Stomach smooth muscle (tissue), 2 donors: ENCODE measurements at regions not wholly inside any gene's neighbourhood (a gene's known extent, or its start where the extent isn't known, plus 50 kb on each side); places are given as distances from the start of the nearest gene placed in this dataset.

Experiments
- H3K27ac ChIP-seq: one replicate; pipeline ENCODE4 v1.7.0; 2013; ENCODE audit warnings: mild to moderate bottlenecking, low read length, inconsistent platforms
- H3K27me3 ChIP-seq, 2 donors: one replicate each; pipeline ENCODE4 v1.7.0; 2013; ENCODE audit warnings: low read length in 2 of 2; ENCODE audit not compliant: insufficient read depth in 2 of 2, control insufficient read depth in 1 of 2
- H3K36me3 ChIP-seq, 2 donors: one replicate each; pipeline ENCODE4 v1.7.0; 2013; ENCODE audit warnings: low read length in 2 of 2; ENCODE audit not compliant: control insufficient read depth in 2 of 2, insufficient read depth in 2 of 2
- H3K4me1 ChIP-seq: one replicate; pipeline ENCODE4 v1.7.0; 2013; ENCODE audit warnings: low read length; ENCODE audit not compliant: control insufficient read depth, insufficient read depth
- H3K4me3 ChIP-seq, 2 donors: one replicate each; pipeline ENCODE4 v1.7.0; 2013; ENCODE audit warnings: low read length in 2 of 2
- H3K9ac ChIP-seq, 2 donors: one replicate each; pipeline ENCODE4 v1.7.0; 2013; ENCODE audit warnings: low read length in 2 of 2, mild to moderate bottlenecking in 1 of 2
- H3K9me3 ChIP-seq, 2 donors: one replicate each; pipeline ENCODE4 v1.7.0; 2013; ENCODE audit warnings: low read length in 2 of 2; ENCODE audit not compliant: control insufficient read depth in 2 of 2
- donor health status: healthy.
- donor health status: Pancreatic carcinoma.

- H3K9me3 ChIP-seq: no peaks in the 10 kb centered on the region
- H3K36me3 ChIP-seq: no peaks in the 10 kb centered on the region
- H3K4me3 ChIP-seq: no peak overlapping the region
- no peak overlapping the region for H3K9ac ChIP-seq
- H3K27ac ChIP-seq: no peak overlapping the region
- no peaks in the 10 kb centered on the region for H3K4me1 ChIP-seq
- no peaks in the 10 kb centered on the region for H3K27me3 ChIP-seq
Measured at GRCh38 chr4:35965300-35965699, 279.0 kb downstream of the ARAP2 start.

- H3K36me3 ChIP-seq: no peaks in the 10 kb centered on the region
- no peak overlapping the region for H3K27ac ChIP-seq
- H3K9me3 ChIP-seq: no peaks in the 10 kb centered on the region
- H3K27me3 ChIP-seq: no peaks in the 10 kb centered on the region
- no peaks in the 10 kb centered on the region for H3K4me1 ChIP-seq
- no peak overlapping the region for H3K9ac ChIP-seq
- H3K4me3 ChIP-seq: no peak overlapping the region
Measured at GRCh38 chr4:35966566-35966965, 277.7 kb downstream of the ARAP2 start.

DNA sequence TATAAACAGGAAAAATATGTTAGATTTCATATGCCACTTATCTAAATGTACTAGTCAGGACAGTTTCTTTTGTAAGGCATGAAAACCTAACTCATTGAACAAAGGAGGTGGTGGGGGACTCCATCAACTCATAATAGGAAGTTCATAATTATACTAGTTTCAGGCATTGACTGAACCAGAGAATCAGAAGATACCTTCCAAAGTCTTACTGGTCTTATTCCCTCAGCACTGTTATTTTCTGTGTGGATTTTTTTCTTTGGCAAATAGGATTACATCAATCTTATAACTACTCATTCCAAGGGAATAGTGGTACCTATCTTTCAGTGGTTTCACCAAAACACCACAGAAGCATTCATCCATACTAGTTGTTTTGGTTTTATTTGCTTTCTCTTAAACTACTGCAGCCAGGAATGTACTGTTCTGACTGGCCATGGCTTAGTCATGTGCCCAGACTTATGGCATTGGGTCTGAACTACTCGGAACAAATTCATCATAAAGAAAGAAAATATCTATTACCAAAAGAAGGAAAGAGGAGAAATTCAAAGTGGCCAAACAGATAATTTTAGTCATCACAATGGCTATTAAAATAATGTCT lies 273.9 kb downstream of the ARAP2 start:
- no peaks in the 10 kb centered on the region for H3K9me3 ChIP-seq
- no peaks in the 10 kb centered on the region for H3K27me3 ChIP-seq
- H3K9ac ChIP-seq: no peak overlapping the region
- H3K4me1 ChIP-seq: no peaks in the 10 kb centered on the region
- no peak overlapping the region for H3K4me3 ChIP-seq
- H3K36me3 ChIP-seq: no peaks in the 10 kb centered on the region
- H3K27ac ChIP-seq: no peak overlapping the region

- Histone ChIP-seq H3K9me3 (no peaks in the 10 kb centered on the region), H3K27ac (no peak overlapping the region), H3K27me3 (no peaks in the 10 kb centered on the region), H3K36me3 (no peaks in the 10 kb centered on the region), H3K9ac (no peak overlapping the region), H3K4me1 (no peaks in the 10 kb centered on the region), H3K4me3 (no peak overlapping the region)
Measured at GRCh38 chr4:35972814-35973213, 271.5 kb downstream of the ARAP2 start.

- Histone ChIP-seq H3K9ac (no peak overlapping the region), H3K36me3 (no peaks in the 10 kb centered on the region), H3K4me3 (no peak overlapping the region), H3K27me3 (no peaks in the 10 kb centered on the region), H3K9me3 (no peaks in the 10 kb centered on the region), H3K27ac (no peak overlapping the region), H3K4me1 (no peaks in the 10 kb centered on the region)
Measured at GRCh38 chr4:35975617-35976355, 268.5 kb downstream of the ARAP2 start.

DNA sequence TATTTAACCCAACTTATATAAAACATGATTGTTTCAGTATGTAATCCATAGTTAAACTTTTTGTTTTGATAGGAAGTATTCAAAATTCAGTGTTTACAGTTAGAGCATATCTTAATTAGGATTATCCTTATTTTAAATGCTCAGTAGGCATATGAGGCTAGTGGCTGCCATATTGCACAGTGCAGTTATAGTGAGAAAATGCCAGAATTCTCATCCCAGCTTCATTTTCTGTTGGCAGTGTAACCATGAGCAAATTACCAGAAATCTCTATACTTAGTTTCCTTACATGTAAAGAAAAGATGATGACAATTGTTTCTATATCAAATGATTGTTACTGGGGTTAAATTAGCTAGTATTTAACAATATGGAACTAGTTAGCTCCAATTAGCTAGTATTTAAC lies 265.8 kb downstream of the ARAP2 start:
- Histone ChIP-seq H3K27me3 (no peaks in the 10 kb centered on the region), H3K27ac (no peak overlapping the region), H3K4me3 (no peak overlapping the region), H3K4me1 (no peaks in the 10 kb centered on the region), H3K9me3 (no peaks in the 10 kb centered on the region), H3K9ac (no peak overlapping the region), H3K36me3 (no peaks in the 10 kb centered on the region)

DNA sequence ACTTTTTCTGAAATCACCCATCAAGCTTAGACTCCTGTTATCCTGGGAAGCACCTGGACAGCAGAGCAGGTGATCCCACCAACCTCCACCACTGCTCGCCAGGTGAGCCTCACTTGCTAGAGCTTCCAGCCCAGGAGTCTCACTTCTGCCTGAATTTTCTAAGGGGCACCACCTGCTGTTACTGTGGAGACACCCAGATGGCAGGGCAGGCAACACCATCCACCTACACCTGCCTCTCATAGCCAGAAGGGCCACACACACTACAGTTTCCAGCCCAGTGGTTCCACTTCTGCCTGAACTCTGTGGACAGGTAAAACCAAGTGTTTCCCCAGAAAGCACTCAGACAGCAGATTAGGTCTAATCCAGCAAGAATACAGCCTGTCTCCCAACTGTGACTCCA lies 262.0 kb downstream of the ARAP2 start:
- Histone ChIP-seq H3K36me3 (no peaks in the 10 kb centered on the region), H3K9ac (no peak overlapping the region), H3K9me3 (no peaks in the 10 kb centered on the region), H3K4me3 (no peak overlapping the region), H3K27ac (no peak overlapping the region), H3K4me1 (no peaks in the 10 kb centered on the region), H3K27me3 (no peaks in the 10 kb centered on the region)

GRCh38 chr4:35986537-35986936 lies 257.8 kb downstream of the ARAP2 start:
- Histone ChIP-seq H3K4me3 (no peak overlapping the region), H3K9me3 (no peaks in the 10 kb centered on the region), H3K27ac (no peak overlapping the region), H3K9ac (no peak overlapping the region), H3K27me3 (no peaks in the 10 kb centered on the region), H3K36me3 (no peaks in the 10 kb centered on the region), H3K4me1 (no peaks in the 10 kb centered on the region)

DNA sequence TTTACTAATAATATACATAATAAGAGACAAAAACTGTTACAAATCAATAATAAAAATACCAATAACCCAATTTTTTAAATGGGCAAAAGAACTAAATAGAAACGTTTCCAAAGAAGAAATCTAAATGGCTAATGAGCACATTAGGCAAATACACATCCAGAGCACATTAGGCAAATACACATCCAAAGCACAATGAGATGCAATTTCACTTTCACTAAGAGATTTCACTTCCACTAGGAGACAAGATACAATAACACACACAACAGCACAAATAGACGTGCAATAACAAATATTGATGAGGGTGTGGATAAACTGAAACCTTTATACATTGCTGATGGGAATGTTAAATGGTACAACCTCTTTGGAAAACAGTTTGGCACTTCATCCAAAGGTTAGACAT lies 250.7 kb downstream of the ARAP2 start:
- H3K4me1 ChIP-seq: no peaks in the 10 kb centered on the region
- H3K9ac ChIP-seq: no peak overlapping the region
- no peak overlapping the region for H3K27ac ChIP-seq
- H3K27me3 ChIP-seq: no peaks in the 10 kb centered on the region
- no peak overlapping the region for H3K4me3 ChIP-seq
- H3K9me3 ChIP-seq: no peaks in the 10 kb centered on the region
- H3K36me3 ChIP-seq: no peaks in the 10 kb centered on the region

DNA sequence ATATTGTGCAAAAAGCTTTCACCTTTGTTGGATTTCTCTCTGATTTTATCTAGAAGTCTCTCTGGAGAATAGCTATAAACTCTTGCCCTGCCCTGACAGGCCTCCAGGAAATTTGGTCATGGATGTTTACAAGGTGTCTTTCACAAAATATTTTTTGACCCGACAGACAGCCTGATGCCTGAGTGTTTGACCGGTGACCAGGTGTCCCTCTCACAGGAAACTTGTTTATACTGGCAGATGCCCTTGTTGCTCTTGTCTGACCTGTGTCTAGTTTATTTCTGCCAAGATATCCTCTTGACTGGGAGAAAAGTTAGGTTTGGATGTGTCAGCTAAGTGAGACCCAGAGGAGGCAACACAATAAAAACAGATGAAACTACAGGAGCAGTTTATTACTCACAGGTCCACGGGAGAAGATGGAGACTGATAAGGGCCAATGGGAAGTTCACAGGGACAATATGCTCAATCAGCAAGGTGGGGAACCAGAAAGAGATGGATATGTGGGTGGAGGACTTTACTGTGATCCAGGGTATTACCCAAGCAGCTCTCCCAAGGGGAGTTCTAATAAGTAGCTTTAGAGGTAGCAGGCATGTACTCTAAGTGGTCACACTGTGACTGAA lies 243.3 kb downstream of the ARAP2 start:
- Histone ChIP-seq H3K36me3 (no peaks in the 10 kb centered on the region), H3K27ac (no peak overlapping the region), H3K9me3 (peaks cover 0 to 3% of the 10 kb centered on the region in 2 donors), H3K9ac (no peak overlapping the region), H3K4me3 (no peak overlapping the region), H3K4me1 (no peaks in the 10 kb centered on the region), H3K27me3 (no peaks in the 10 kb centered on the region)

GRCh38 chr4:36003051-36003450 lies 241.3 kb downstream of the ARAP2 start:
- no peaks in the 10 kb centered on the region for H3K27me3 ChIP-seq
- no peaks in the 10 kb centered on the region for H3K4me1 ChIP-seq
- H3K4me3 ChIP-seq: no peak overlapping the region
- peaks cover 0 to 3% of the 10 kb centered on the region in 2 donors for H3K9me3 ChIP-seq
- H3K9ac ChIP-seq: no peak overlapping the region
- H3K27ac ChIP-seq: no peak overlapping the region
- H3K36me3 ChIP-seq: no peaks in the 10 kb centered on the region
